GM12878 (cell line): ENCODE measurements at regions not wholly inside any gene's neighbourhood (a gene's known extent, or its start where the extent isn't known, plus 50 kb on each side); places are given as distances from the start of the nearest gene placed in this dataset.

Experiments
- ATAC-seq: fragments of 200-7000 bp; cut with Tn5 transposase; 3 replicates; pipeline ENCODE4 v1.9.1; 2020; ENCODE audit warnings: mild to moderate bottlenecking, moderate library complexity
- BruUV-seq: library from RNA; stranded (reverse); fragments of 400-500 nt; replicated peaks from 2 replicates; lab custom pipeline; 2021; lab: Mats Ljungman, UMichigan
- CTCF ChIA-PET: fragments of 300-600 bp; sonication (Branson Sonifier 250); formaldehyde crosslinking; extraction: SDS; loops from one replicate; lab custom pipeline; 2021; ENCODE audit warnings: inconsistent platforms; lab: Yijun Ruan, JAX
- POLR2A ChIA-PET: fragments of 350-600 bp; formaldehyde crosslinking; extraction: SDS; loops from one replicate; lab custom pipeline; 2021; ENCODE audit warnings: inconsistent platforms; lab: Charles Lee
- RAD21 ChIA-PET: fragments of 300-600 bp; sonication (Branson Sonifier 250); formaldehyde crosslinking; loops from one replicate; lab custom pipeline; 2023; ENCODE audit warnings: antibody characterized with exemption; ENCODE audit not compliant: unreplicated experiment; lab: Charles Lee
- SMC1A ChIA-PET: fragments of 300-600 bp; sonication (Branson Sonifier 250); formaldehyde crosslinking; loops from one replicate; lab custom pipeline; 2023; ENCODE audit not compliant: unreplicated experiment, uncharacterized antibody; lab: Charles Lee
- DNase-seq: peaks from one replicate; pipeline ENCODE4 v3.0.0-alpha.2; 2011; ENCODE audit warnings: low read depth, low spot score
- FAIRE-seq: peaks from 3 replicates; lab custom pipeline; 2011; peaks lifted over from hg19 to GRCh38; lab: Jason Lieb, UNC
- H2AFZ ChIP-seq: 2 replicates; pipeline ENCODE4 v1.6.0; 2011; ENCODE audit warnings: low read depth, low read length, control low read depth; ENCODE audit not compliant: control insufficient read depth
- H3K27ac ChIP-seq: 2 replicates; pipeline ENCODE4 v1.5.1; 2011; ENCODE audit warnings: control low read depth; ENCODE audit not compliant: control insufficient read depth, insufficient read depth
- H3K27me3 ChIP-seq, 2 experiments: replicated peaks in 1 of 2; 2 replicates each; pipeline versions ENCODE4 v1.6.0 to v1.6.1; 2011; ENCODE audit warnings: low read length in 1 of 2; ENCODE audit not compliant: control insufficient read depth in 2 of 2, insufficient read depth in 2 of 2
- H3K36me3 ChIP-seq, 2 experiments: 2 replicates each; pipeline ENCODE4 v1.5.1; 2011; ENCODE audit warnings: low read length in 1 of 2; ENCODE audit not compliant: control insufficient read depth in 2 of 2, insufficient read depth in 2 of 2
- H3K4me1 ChIP-seq: 2 replicates; pipeline ENCODE4 v1.6.1; 2011; ENCODE audit warnings: mild to moderate bottlenecking, low read length, moderate library complexity, mixed read lengths; ENCODE audit not compliant: control insufficient read depth, insufficient read depth
- H3K4me2 ChIP-seq: 2 replicates; pipeline ENCODE4 v1.6.0; 2011; ENCODE audit warnings: control low read depth; ENCODE audit not compliant: control insufficient read depth, insufficient read depth
- H3K4me3 ChIP-seq: fragments of 200-600 bp; sonication (generic); 2 replicates; pipeline ENCODE4 v1.5.1; 2016
- H3K79me2 ChIP-seq: 2 replicates; pipeline ENCODE4 v1.6.0; 2011; ENCODE audit warnings: low read length; ENCODE audit not compliant: control insufficient read depth, insufficient read depth
- H3K9ac ChIP-seq: 2 replicates; pipeline ENCODE4 v1.8.0; 2011; ENCODE audit warnings: low read length, control low read depth, mixed read lengths; ENCODE audit not compliant: control insufficient read depth, insufficient read depth
- H3K9me3 ChIP-seq: replicated peaks from 3 replicates; pipeline ENCODE4 v1.5.1; 2011; ENCODE audit warnings: mild to moderate bottlenecking, low read length; ENCODE audit not compliant: control insufficient read depth, insufficient read depth
- H4K20me1 ChIP-seq: 2 replicates; pipeline ENCODE4 v1.6.0; 2011; ENCODE audit not compliant: control insufficient read depth, insufficient read depth
- MTA2 ChIP-seq: fragments of 450-650 bp; IDR thresholded peaks from 2 replicates; pipeline ENCODE4 v1.6.1; 2016; ENCODE audit warnings: low read depth, mild to moderate bottlenecking, moderate library complexity
- RAD51 ChIP-seq: fragments of 450-650 bp; IDR thresholded peaks from 2 replicates; pipeline ENCODE4 v1.6.1; 2016; ENCODE audit warnings: moderate library complexity, mild to moderate bottlenecking, inconsistent platforms
- ZNF384 ChIP-seq: IDR thresholded peaks from 2 replicates; pipeline ENCODE4 v1.6.1; 2012; ENCODE audit warnings: low read depth, mild to moderate bottlenecking, low read length, improper control_type of control experiment, borderline replicate concordance
- WGBS: methylation state at CpG from one replicate; pipeline ENCODE4 v1.1.6; 2016; ENCODE audit warnings: low lambda C conversion rate; ENCODE audit not compliant: insufficient replicate concordance, insufficient coverage; ENCODE audit errors: missing lambda C conversion rate; 5-methylcytosine and 5-hydroxymethylcytosine counted together
- in situ Hi-C: fragments of 300-500 bp; cut with MboI; formaldehyde crosslinking; loops from 9 replicates; pipeline ENCODE4 v1.14.3; 2018; ENCODE audit warnings: mixed read lengths
- intact Hi-C: fragments of 100-400 bp; cut with micrococcal nuclease; formaldehyde crosslinking; loops from one replicate; pipeline ENCODE4 v1.14.2; 2022; ENCODE audit not compliant: unreplicated experiment
- TF ChIP-seq, protein P1 (sequence below): IDR thresholded peaks from 2 replicates; pipeline ENCODE4 v1.6.1; 2011; ENCODE audit warnings: low read depth, low read length, improper control_type of control experiment, borderline replicate concordance
- TF ChIP-seq, protein P2 (sequence below): IDR thresholded peaks from 2 replicates; pipeline ENCODE4 v1.6.1; 2012; ENCODE audit warnings: improper control_type of control experiment, low read depth, low read length; ENCODE audit not compliant: insufficient replicate concordance

GRCh38 chr1:68558321-68559026 is 61.6 kb upstream of the DEPDC1 start (continued):
- TF ChIP-seq, protein P1, sequence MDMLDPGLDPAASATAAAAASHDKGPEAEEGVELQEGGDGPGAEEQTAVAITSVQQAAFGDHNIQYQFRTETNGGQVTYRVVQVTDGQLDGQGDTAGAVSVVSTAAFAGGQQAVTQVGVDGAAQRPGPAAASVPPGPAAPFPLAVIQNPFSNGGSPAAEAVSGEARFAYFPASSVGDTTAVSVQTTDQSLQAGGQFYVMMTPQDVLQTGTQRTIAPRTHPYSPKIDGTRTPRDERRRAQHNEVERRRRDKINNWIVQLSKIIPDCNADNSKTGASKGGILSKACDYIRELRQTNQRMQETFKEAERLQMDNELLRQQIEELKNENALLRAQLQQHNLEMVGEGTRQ, result no peak
- no peak for TF ChIP-seq MTA2
- TF ChIP-seq, protein P2, sequence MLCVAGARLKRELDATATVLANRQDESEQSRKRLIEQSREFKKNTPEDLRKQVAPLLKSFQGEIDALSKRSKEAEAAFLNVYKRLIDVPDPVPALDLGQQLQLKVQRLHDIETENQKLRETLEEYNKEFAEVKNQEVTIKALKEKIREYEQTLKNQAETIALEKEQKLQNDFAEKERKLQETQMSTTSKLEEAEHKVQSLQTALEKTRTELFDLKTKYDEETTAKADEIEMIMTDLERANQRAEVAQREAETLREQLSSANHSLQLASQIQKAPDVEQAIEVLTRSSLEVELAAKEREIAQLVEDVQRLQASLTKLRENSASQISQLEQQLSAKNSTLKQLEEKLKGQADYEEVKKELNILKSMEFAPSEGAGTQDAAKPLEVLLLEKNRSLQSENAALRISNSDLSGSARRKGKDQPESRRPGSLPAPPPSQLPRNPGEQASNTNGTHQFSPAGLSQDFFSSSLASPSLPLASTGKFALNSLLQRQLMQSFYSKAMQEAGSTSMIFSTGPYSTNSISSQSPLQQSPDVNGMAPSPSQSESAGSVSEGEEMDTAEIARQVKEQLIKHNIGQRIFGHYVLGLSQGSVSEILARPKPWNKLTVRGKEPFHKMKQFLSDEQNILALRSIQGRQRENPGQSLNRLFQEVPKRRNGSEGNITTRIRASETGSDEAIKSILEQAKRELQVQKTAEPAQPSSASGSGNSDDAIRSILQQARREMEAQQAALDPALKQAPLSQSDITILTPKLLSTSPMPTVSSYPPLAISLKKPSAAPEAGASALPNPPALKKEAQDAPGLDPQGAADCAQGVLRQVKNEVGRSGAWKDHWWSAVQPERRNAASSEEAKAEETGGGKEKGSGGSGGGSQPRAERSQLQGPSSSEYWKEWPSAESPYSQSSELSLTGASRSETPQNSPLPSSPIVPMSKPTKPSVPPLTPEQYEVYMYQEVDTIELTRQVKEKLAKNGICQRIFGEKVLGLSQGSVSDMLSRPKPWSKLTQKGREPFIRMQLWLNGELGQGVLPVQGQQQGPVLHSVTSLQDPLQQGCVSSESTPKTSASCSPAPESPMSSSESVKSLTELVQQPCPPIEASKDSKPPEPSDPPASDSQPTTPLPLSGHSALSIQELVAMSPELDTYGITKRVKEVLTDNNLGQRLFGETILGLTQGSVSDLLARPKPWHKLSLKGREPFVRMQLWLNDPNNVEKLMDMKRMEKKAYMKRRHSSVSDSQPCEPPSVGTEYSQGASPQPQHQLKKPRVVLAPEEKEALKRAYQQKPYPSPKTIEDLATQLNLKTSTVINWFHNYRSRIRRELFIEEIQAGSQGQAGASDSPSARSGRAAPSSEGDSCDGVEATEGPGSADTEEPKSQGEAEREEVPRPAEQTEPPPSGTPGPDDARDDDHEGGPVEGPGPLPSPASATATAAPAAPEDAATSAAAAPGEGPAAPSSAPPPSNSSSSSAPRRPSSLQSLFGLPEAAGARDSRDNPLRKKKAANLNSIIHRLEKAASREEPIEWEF, result no peak

DNA sequence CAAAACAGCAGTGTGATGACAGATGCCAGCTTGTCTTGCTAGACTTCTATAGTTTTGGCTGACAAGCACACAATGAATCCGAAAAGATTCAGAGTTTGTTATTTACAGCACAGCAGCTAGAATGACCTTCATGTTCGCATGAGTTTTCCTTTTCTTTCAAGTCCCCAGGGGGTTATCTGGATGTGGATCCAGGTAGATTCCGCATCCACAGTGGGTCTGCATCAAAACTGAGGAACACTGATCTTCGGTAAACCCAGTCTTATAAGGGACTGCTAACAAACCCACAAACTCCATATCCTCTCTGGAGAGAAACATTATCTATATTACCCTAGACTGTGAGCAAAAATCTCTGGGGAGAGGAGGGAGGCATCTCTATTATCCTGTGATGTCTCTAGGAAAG is 69.0 kb upstream of the DEPDC1 start:
- H3K9ac ChIP-seq, result no peak overlapping the region
- BruUV-seq, result no TSS peak
- no peaks in the 10 kb centered on the region for H3K27me3 ChIP-seq
- no peaks in the 10 kb centered on the region for H3K36me3 ChIP-seq
- H3K4me2 ChIP-seq, result no peak overlapping the region
- ATAC-seq (no peak), FAIRE-seq (no peak), DNase-seq (no peak)
- TF ChIP-seq ZNF384 (no peak), RAD51 (no peak)
- in situ Hi-C loops, result no loop called here
- ChIA-PET POLR2A (no interaction called here), SMC1A (no interaction called here), CTCF (no interaction called here), RAD21 (no interaction called here)
- 44% methylated on average over 4 of the region's 4 CpGs for WGBS
- H4K20me1 ChIP-seq, result no peaks in the 10 kb centered on the region
- H3K27ac ChIP-seq, result no peak overlapping the region
- H3K4me3 ChIP-seq, result no peak overlapping the region
- no peak overlapping the region for H2AFZ ChIP-seq
- intact Hi-C loops, result no loop called here
- H3K4me1 ChIP-seq, result no peaks in the 10 kb centered on the region
- H3K9me3 ChIP-seq, result no peaks in the 10 kb centered on the region
- H3K79me2 ChIP-seq, result no peaks in the 10 kb centered on the region
